ENCODE measurements at regions not wholly inside any gene's neighbourhood (a gene's known extent, or its start where the extent isn't known, plus 50 kb on each side); places are given as distances from the start of the nearest gene placed in this dataset.

DNA sequence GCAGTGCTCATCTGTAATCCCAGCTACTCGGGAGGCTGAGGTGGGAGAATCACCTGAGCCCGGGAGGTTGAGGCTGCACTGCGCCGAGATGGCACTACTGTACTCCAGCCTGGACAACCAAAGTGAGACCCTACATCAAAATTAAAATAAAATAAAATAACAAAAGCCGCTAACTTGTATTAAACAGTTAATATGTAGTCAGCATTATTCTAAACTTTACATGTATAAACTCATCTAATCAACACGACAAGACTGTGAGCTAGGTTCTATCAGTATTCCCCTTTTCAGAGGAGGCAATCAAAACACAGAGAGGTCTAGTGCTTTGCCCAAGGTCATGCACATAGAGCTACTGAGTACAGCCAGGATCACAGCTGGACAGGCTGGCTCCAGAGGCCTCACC is 111.7 kb upstream of the LINGO1 start:
- TF ChIP-seq EZH2 (IDR thresholded peaks at IDR 0.05) (no peak), CTCF (IDR thresholded peaks at IDR 0.05) (no peak), EZH2phosphoT487 (IDR thresholded peaks at IDR 0.05) (no peak)

All from neural progenitor cell (in vitro differentiated cells).